ENCODE measurements at regions not wholly inside any gene's neighbourhood (a gene's known extent, or its start where the extent isn't known, plus 50 kb on each side); places are given as distances from the start of the nearest gene placed in this dataset.

DNA sequence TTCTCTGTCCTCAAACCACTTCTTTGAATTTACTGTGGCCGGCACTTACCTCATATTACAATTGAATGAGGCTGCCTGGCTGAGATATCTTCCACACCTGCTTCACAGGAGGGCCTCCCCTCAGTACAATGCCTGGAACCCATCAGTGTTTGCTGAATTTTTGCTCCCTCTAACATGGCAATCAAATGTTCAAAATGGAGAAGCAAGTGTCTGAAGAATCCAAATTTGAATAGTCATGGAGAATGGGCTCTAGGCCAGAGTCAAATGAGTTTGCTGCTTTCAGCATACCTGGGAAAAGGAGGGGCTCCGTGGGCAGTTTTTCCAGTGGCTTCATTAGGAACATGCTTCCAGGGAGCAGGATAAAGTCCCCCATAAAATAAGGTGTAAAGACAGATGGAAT is 564.8 kb downstream of the UTRN start:
- TF ChIP-seq, protein P1, sequence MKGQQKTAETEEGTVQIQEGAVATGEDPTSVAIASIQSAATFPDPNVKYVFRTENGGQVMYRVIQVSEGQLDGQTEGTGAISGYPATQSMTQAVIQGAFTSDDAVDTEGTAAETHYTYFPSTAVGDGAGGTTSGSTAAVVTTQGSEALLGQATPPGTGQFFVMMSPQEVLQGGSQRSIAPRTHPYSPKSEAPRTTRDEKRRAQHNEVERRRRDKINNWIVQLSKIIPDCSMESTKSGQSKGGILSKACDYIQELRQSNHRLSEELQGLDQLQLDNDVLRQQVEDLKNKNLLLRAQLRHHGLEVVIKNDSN (IDR thresholded peaks at IDR 0.05) = no peak
- TF ChIP-seq TCF12 (IDR thresholded peaks at IDR 0.05; ENCODE audit: low read depth) (no peak), RAD21 (IDR thresholded peaks at IDR 0.05; ENCODE audit: low read depth) (no peak), TEAD4 (IDR thresholded peaks at IDR 0.05) (no peak), EP300 (IDR thresholded peaks at IDR 0.05; ENCODE audit: borderline replicate concordance) (no peak), EGR1 (IDR thresholded peaks at IDR 0.05) (no peak), CREB1 (IDR thresholded peaks at IDR 0.05; ENCODE audit: low read depth) (no peak), FOXM1 (IDR thresholded peaks at IDR 0.05; ENCODE audit: borderline replicate concordance, low read depth) (no peak), NFIC (IDR thresholded peaks at IDR 0.05) (no peak), YY1 (IDR thresholded peaks at IDR 0.05; ENCODE audit: low read depth) (no peak), ZBTB7A (IDR thresholded peaks at IDR 0.05; ENCODE audit: low read depth) (no peak), CEBPB (IDR thresholded peaks at IDR 0.05) (no peak)
- TF ChIP-seq, protein P2, sequence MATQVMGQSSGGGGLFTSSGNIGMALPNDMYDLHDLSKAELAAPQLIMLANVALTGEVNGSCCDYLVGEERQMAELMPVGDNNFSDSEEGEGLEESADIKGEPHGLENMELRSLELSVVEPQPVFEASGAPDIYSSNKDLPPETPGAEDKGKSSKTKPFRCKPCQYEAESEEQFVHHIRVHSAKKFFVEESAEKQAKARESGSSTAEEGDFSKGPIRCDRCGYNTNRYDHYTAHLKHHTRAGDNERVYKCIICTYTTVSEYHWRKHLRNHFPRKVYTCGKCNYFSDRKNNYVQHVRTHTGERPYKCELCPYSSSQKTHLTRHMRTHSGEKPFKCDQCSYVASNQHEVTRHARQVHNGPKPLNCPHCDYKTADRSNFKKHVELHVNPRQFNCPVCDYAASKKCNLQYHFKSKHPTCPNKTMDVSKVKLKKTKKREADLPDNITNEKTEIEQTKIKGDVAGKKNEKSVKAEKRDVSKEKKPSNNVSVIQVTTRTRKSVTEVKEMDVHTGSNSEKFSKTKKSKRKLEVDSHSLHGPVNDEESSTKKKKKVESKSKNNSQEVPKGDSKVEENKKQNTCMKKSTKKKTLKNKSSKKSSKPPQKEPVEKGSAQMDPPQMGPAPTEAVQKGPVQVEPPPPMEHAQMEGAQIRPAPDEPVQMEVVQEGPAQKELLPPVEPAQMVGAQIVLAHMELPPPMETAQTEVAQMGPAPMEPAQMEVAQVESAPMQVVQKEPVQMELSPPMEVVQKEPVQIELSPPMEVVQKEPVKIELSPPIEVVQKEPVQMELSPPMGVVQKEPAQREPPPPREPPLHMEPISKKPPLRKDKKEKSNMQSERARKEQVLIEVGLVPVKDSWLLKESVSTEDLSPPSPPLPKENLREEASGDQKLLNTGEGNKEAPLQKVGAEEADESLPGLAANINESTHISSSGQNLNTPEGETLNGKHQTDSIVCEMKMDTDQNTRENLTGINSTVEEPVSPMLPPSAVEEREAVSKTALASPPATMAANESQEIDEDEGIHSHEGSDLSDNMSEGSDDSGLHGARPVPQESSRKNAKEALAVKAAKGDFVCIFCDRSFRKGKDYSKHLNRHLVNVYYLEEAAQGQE (IDR thresholded peaks at IDR 0.05; ENCODE audit: low read depth) = no peak
- TF ChIP-seq, protein P3, sequence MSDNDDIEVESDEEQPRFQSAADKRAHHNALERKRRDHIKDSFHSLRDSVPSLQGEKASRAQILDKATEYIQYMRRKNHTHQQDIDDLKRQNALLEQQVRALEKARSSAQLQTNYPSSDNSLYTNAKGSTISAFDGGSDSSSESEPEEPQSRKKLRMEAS (IDR thresholded peaks at IDR 0.05) = no peak

DNA sequence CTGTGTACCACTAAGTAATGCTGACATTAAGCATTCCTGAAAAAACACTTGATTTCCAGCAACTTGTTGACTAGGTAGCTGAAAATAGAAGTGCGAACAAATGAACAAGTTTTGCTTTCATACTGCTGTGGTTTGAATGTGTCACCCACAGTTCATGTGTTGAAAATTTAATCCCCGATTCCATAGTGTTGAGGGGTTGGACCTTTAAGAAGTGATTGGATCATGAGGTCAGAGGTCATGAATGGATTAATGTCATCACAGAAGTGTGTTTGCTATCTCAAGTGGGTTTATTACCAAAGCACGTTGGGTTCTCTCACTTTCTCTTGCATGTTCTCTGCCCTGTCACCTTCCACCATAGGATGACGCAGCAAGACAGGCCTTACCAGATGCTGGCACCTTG is 568.5 kb downstream of the UTRN start:
- TF ChIP-seq YY1 (IDR thresholded peaks at IDR 0.05; ENCODE audit: low read depth) = no peak
- TF ChIP-seq RAD21 (IDR thresholded peaks at IDR 0.05; ENCODE audit: low read depth) = no peak
- TF ChIP-seq TEAD4 (IDR thresholded peaks at IDR 0.05) = no peak
- TF ChIP-seq, protein P2 (IDR thresholded peaks at IDR 0.05; ENCODE audit: low read depth) = no peak
- TF ChIP-seq, protein P3 (IDR thresholded peaks at IDR 0.05) = no peak
- TF ChIP-seq TCF12 (IDR thresholded peaks at IDR 0.05; ENCODE audit: low read depth) = no peak
- no peak for TF ChIP-seq FOXM1 (IDR thresholded peaks at IDR 0.05; ENCODE audit: borderline replicate concordance, low read depth)
- no peak for TF ChIP-seq NFIC (IDR thresholded peaks at IDR 0.05)
- no peak for TF ChIP-seq ZBTB7A (IDR thresholded peaks at IDR 0.05; ENCODE audit: low read depth)
- no peak for TF ChIP-seq EP300 (IDR thresholded peaks at IDR 0.05; ENCODE audit: borderline replicate concordance)
- TF ChIP-seq EGR1 (IDR thresholded peaks at IDR 0.05) = no peak
- TF ChIP-seq TAF1 (IDR thresholded peaks at IDR 0.05; ENCODE audit: low read depth) = no peak
- TF ChIP-seq, protein P1 (IDR thresholded peaks at IDR 0.05) = no peak
- no peak for TF ChIP-seq CREB1 (IDR thresholded peaks at IDR 0.05; ENCODE audit: low read depth)

DNA sequence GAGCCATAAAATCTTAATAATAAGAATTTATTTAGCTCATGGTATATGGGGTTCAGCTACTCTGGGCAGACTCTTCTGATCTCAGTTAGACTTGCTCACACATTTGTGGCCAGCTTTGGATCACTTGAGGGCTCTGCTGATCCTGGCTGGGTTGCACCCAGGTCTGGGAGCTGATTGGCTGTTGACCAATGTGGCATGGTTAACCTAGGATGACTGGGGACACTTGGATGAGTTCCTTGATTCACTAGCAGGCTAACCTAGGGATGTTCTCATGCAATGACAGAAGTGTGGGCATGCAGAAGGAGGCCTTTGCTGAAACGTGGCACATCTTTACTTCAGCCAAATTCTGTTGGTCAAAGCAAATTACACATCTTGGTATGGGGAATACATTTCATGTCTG is 569.5 kb downstream of the UTRN start:
- TF ChIP-seq EP300 (IDR thresholded peaks at IDR 0.05; ENCODE audit: borderline replicate concordance) (no peak), TAF1 (IDR thresholded peaks at IDR 0.05; ENCODE audit: low read depth) (no peak), FOXM1 (IDR thresholded peaks at IDR 0.05; ENCODE audit: borderline replicate concordance, low read depth) (no peak), ZBTB7A (IDR thresholded peaks at IDR 0.05; ENCODE audit: low read depth) (no peak), RAD21 (IDR thresholded peaks at IDR 0.05; ENCODE audit: low read depth) (no peak), CREB1 (IDR thresholded peaks at IDR 0.05; ENCODE audit: low read depth) (no peak), NFIC (IDR thresholded peaks at IDR 0.05) (no peak)
- TF ChIP-seq, protein P3 (IDR thresholded peaks at IDR 0.05) = no peak

DNA sequence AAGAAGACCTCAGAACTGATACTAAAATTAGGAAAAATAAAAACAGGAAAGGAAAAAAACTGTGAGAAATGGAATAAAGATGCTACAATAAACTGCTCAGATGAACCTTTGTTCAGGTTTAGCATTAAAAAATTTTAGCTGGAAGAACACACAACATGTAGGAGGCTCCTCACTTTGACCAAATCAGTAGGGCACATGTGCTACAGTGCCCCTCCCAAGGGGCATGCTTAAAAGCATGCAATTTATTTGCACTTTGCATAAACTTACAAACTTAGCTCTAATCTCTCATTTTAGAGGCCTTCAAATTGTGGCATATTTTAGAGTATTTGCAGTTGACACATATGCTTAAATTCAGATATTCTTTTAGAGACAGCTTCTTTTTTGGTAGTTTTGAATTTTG is 570.2 kb downstream of the UTRN start:
- TF ChIP-seq, protein P2 (IDR thresholded peaks at IDR 0.05; ENCODE audit: low read depth) = no peak
- TF ChIP-seq NFIC (IDR thresholded peaks at IDR 0.05) (no peak), RAD21 (IDR thresholded peaks at IDR 0.05; ENCODE audit: low read depth) (no peak), TEAD4 (IDR thresholded peaks at IDR 0.05) (no peak), CREB1 (IDR thresholded peaks at IDR 0.05; ENCODE audit: low read depth) (no peak), CEBPB (IDR thresholded peaks at IDR 0.05) (no peak)
- TF ChIP-seq, protein P3 (IDR thresholded peaks at IDR 0.05) = no peak
